Hematopoietic multipotent progenitor cell treated with erythropoietin and hydrocortisone succinate and interleukin-3 and kit ligand, for 8 days (in vitro differentiated cells): ENCODE measurements at regions not wholly inside any gene's neighbourhood (a gene's known extent, or its start where the extent isn't known, plus 50 kb on each side); places are given as distances from the start of the nearest gene placed in this dataset.
"Not testable (repeated sequence)": the region's sequence is repeated elsewhere in the genome, so short reads cannot be mapped to it uniquely, and the experiment has no call there.

ENCODE experiments used
- DNase-seq: peaks from one replicate; pipeline ENCODE4 v3.0.0-alpha.2; 2015

GRCh38 chr17:71617767-71618166, 503.1 kb upstream of the SOX9 start:
- DNase-seq, result not testable (repeated sequence)

GRCh38 chr17:71625330-71625729, 495.5 kb upstream of the SOX9 start:
- no peak for DNase-seq

- no peak for DNase-seq
Observed at GRCh38 chr17:71628306-71628705, 492.5 kb upstream of the SOX9 start.

- no peak for DNase-seq
Observed at GRCh38 chr17:71631483-71631882, 489.3 kb upstream of the SOX9 start.

GRCh38 chr17:71632328-71632727, 488.5 kb upstream of the SOX9 start:
- DNase-seq, result no peak

GRCh38 chr17:71633391-71633849, 487.4 kb upstream of the SOX9 start:
- DNase-seq, result no peak

- DNase-seq, result no peak
Observed at GRCh38 chr17:71634376-71634775, 486.4 kb upstream of the SOX9 start.

- DNase-seq, result no peak
Observed at GRCh38 chr17:71635187-71635586, 485.6 kb upstream of the SOX9 start.

GRCh38 chr17:71636644-71637043, 484.2 kb upstream of the SOX9 start:
- DNase-seq, result no peak

GRCh38 chr17:71638668-71639067, 482.2 kb upstream of the SOX9 start:
- DNase-seq, result no peak

- no peak for DNase-seq
Observed at GRCh38 chr17:71639865-71640264, 481.0 kb upstream of the SOX9 start.

GRCh38 chr17:71646890-71647289, 473.9 kb upstream of the SOX9 start:
- DNase-seq, result not testable (repeated sequence)

- DNase-seq, result not testable (repeated sequence)
Observed at GRCh38 chr17:71648342-71648741, 472.5 kb upstream of the SOX9 start.

- no peak for DNase-seq
Observed at GRCh38 chr17:71649941-71650350, 470.9 kb upstream of the SOX9 start.

- no peak for DNase-seq
Observed at GRCh38 chr17:71655542-71655941, 465.3 kb upstream of the SOX9 start.

- no peak for DNase-seq
Observed at GRCh38 chr17:71656964-71657858, 463.6 kb upstream of the SOX9 start.

GRCh38 chr17:71658996-71659395, 461.8 kb upstream of the SOX9 start:
- DNase-seq, result no peak

- DNase-seq, result no peak
Observed at GRCh38 chr17:71664861-71665260, 456.0 kb upstream of the SOX9 start.

- DNase-seq, result no peak
Observed at GRCh38 chr17:71666047-71666446, 454.8 kb upstream of the SOX9 start.

GRCh38 chr17:71667661-71668060, 453.2 kb upstream of the SOX9 start:
- no peak for DNase-seq

GRCh38 chr17:71668807-71669206, 452.0 kb upstream of the SOX9 start:
- DNase-seq, result no peak

- DNase-seq, result no peak
Observed at GRCh38 chr17:71677439-71677838, 443.4 kb upstream of the SOX9 start.

- DNase-seq, result no peak
Observed at GRCh38 chr17:71679832-71680231, 441.0 kb upstream of the SOX9 start.

GRCh38 chr17:71681427-71682173, 439.2 kb upstream of the SOX9 start:
- no peak for DNase-seq
